Glomerular endothelial cell (primary cell): ENCODE measurements at regions not wholly inside any gene's neighbourhood (a gene's known extent, or its start where the extent isn't known, plus 50 kb on each side); places are given as distances from the start of the nearest gene placed in this dataset.
"Not testable (repeated sequence)": the region's sequence is repeated elsewhere in the genome, so short reads cannot be mapped to it uniquely, and the experiment has no call there.

ENCODE experiments used
- DNase-seq: peaks from one replicate; pipeline ENCODE4 v3.0.0-alpha.2; 2011; ENCODE audit warnings: low read depth, low spot score; ENCODE audit errors: extremely low read depth

DNA sequence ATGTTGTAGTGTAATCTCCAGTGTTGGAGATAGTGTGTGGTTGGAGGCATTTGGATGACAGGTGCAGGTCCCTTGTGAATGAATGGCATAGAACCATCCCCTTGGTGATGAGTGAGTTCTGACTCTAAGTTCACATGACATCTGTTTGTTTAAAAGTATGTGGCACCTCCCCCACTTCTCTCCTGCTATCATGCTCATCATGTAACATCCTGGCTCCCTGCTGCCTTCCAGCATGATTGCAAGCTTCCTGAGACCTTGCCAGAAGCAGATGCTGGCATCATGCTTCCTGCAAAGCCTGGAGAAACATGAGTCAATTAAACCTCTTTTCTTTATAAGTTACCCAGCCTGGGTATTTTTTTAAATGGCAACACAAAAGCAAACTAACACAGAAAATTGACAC, 499.0 kb upstream of the SEMA3D start:
- DNase-seq, result no peak

DNA sequence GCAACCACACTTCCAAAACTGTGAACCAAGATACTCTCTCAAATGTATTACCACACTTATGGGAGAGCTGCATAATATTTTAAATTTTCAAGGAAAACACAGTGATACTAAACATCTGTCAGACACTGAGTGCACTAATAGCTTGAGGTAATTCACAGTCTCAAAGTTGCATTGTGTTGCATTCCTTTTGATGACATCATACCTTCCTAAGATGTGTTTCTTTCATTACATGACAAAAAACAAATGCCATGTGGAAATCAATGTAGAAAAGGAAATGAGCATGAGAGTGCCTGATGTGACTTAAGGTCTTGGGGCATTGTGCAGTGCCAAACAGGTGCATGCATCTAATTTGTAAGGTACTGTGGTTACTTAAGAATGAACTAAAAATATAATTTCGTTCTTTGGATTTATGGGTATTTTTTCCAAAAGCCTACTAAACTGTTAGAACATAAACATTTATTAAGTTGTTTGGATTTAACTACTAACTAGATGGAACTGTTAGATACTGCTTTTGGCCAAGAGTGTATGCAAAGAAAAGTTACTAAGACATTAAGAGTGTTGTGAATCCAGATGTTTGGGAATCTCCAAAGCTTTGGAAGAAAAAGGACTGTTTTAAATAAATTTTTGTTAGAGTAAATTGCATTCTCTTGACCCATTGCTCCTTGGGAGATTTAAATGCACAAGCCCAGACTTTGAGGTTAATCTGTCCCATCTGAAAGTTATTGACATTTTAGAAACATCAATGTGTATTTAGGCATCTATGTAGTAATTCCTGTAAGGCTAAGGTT, 496.2 kb upstream of the SEMA3D start:
- DNase-seq, result no peak

DNA sequence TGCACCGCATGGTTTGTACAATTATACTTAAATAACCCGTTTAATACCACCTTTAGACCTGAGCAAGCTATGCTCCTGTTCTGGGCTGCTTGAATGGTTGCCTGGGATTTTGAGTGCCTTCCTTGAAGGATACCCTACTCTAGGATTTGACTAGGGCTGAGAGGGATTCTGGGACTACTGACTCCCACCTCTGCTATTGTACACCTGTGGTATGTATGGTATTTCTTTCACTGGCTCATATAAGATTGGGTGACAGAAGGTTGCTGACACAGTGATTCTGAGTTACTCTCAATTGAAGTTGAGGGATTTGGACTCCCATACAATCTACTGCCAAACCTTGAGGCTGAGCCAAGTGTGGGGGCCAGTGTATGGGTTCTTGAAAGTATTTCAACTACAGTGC, 494.4 kb upstream of the SEMA3D start:
- no peak for DNase-seq

DNA sequence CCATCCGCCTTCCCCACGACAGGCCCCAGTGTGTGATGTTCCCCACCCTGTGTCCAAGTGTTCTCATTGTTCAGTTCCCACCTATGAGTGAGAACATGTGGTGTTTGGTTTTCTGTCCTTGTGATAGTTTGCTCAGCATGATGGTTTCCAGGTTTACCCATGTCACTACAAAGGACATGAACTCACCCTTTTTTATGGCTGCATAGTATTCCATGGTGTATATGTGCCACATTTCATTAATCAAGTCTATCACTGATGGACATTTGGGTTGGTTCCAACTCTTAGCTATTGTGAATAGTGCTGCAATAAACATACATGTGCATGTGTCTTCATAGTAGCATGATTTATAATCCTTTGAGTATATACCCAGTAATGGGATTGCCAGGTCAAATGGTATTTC, 488.2 kb upstream of the SEMA3D start:
- DNase-seq, result not testable (repeated sequence)

DNA sequence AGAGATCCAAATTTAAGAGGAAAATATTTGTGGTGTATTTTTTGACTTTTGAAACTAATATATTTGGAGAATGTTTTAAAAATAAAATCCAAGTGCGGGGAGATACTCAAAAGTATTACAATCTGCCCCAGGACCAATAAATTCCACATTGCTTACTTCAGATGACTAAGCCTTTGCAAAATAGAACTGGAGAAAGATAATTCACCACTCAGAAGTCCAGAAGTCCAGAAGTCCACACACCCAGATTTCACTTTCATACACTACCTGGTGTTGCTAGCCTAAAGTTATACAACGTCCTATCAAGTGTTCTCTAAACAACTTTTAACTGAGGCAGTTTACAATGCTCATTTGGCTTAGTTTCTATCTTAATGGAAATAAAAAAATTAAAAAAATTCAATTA, 487.0 kb upstream of the SEMA3D start:
- no peak for DNase-seq

DNA sequence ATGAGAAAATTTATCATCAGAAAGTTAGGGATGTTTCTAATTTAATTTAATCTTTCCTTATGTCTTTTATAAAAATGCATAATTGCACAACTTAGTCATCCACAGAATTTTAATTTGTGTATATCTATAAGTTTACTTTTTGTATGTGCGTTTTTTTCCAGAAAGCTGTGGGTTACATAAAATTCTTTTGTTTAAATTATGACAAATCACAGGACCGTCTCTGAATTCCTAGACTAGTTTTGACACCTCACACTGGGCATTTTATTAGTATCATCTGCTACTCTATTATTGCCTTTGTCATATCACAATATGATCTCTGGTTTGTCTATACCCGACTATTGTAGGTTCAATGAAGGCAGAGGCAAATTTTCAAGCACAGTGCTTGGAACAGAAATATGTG, 482.4 kb upstream of the SEMA3D start:
- DNase-seq, result no peak

DNA sequence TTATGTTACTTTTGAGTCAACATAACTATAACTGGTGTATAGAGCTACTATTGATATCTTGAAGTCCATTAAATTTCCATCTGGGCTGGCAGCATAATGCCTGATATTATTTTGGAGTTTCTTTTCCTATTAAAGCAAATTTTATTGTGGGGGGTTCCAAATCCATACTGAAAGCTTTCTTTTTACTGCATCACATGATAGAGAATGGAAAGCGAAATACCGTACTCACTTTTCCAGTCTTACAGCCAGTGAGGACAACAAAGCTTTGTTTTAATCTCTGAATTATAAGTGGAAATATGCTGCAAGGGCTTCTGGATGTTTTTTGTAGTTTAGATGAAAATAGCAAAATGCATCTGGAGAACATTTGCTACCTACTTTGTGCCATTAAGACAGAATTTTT, 477.5 kb upstream of the SEMA3D start:
- DNase-seq, result no peak

DNA sequence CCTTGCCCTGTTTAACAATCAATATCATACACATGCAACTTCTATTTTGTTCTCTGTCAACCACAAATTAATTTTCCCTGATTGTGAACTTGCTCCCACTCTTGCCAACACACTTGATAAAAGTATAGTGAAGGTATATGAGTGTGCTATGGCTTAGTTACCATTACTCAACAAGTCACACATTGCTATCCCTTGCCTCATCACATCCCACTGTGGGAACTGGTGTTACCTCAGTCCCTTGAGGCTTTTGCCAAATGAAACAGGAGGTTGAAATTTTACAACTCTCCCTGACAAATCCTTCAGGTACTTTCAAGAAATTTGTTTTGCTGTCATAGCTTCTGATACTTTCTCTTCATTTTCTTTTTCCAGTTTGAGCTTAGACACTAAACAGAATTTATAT, 472.5 kb upstream of the SEMA3D start:
- DNase-seq, result no peak

DNA sequence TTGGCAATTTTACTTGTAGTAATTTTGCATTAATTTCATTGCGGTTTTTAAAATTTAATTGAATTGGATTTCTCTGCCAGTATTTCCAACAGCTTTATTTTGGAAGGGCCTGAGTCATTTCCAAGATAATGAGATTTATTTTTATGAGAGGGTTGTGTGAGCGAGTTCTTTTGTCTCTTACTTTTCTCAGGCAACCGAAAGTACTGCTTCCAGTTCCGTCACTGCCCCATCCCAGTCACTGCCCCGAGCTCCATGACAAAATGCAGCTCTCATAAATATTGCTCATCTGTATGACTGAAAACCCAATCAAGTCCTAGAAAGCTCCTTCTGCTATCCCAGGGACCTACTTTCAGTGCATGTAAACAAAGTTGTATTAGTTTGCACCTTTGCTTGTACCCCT, 468.4 kb upstream of the SEMA3D start:
- DNase-seq, result no peak

DNA sequence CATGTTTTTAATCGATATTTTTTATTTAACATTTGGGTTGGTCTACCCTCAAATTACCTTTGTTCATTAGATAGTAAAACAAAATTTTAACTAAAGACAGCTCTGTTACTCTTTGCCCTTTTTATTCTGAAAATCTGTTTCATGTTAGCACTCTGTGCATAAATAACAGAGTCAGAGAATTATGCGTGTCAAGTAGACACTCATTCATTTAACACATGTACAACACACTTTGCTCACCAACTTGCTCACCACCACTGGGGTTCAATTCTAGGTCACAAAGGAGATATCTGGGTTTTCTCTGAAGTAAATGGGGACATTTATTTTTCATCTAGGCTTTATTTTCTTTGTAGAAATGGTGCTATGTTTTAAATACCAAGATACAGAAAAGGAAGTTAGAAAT, 457.4 kb upstream of the SEMA3D start:
- DNase-seq, result no peak

DNA sequence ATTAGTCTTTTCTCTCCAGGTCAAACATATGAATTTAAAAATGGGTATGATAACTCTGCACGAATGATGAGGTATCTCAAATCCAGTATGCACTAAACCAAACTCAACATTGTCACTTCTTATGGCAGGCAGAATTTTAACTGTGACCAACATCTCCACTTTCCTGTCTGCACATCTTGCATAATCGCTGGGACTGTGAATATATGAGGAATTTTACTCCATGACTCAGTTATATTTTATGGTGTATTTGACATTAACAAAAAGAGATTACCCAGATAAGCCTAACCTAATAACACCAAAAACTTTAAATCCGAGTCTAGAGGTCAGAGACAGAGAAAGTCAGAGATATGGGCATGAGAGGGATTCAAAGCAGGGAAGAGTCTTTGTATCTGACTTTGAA, 454.5 kb upstream of the SEMA3D start:
- no peak for DNase-seq

DNA sequence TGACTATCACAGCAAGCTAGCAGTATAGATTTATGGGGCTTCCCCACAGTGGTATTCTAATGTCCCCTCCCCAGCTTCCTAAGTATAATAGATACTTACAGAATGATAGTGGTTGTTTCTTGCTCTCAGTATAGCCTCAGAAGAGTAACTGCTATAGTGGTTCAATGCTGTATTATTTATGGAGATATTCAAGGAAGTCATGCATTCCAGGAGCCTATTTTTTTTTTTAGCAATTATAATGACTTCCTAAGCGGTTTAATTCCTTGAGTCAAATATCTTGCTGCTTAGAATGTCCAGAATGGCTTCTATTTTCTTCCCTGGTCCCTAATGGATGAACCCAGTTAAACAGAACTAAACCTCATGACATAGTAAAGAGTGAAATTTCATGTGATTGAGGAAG, 451.5 kb upstream of the SEMA3D start:
- DNase-seq, result no peak

DNA sequence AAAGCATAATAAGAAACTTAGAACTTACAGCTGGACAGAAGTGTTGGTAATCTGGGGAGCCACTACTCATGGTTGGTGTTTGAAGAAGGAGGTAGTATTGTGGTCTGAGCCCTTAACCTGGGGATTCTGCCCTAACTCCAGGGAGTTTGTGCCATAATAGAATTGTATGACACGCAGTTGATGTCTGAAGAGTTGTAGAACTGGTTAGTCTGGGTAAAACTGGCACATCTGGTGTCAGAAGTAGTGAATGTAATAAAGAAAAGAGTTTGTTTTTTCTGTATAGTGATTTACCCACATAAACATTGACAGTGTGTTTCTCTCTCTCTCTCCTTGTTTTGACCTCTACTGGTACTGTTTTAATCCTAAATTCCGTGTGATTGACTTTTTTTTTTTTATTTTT, 448.1 kb upstream of the SEMA3D start:
- DNase-seq, result no peak

DNA sequence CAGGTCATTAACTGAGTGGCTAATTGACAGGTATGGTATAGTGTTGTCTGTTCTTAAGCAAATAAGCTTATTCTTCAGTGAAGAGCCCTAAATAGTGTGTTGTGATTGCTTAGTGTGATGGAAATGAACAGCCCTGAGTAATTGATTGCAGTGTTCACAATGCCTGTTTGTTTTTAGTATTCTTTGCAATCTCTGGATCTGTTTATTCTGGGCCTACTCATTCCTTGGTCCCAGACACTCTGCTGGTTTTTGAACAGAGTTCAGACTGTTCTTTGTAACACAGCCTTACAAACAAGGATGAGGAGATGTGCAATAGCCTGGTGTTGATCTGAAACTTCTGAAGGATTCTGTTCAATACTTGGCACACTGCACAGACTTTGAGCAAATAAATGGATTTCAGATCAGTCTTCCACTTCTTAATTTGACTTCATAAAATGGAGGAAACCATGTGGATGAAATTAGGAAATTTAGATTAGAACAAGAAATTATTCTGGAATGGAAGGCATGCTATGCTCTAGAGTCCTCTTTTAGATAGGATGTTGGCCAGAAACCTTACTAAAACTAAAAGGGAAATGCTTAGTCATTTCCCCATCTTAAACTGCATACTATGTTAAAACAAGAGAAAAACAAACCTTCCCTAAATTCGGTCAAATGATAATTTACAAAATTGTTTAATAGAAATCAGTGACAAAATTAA, 444.2 kb upstream of the SEMA3D start:
- DNase-seq, result peak; percentile 14

DNA sequence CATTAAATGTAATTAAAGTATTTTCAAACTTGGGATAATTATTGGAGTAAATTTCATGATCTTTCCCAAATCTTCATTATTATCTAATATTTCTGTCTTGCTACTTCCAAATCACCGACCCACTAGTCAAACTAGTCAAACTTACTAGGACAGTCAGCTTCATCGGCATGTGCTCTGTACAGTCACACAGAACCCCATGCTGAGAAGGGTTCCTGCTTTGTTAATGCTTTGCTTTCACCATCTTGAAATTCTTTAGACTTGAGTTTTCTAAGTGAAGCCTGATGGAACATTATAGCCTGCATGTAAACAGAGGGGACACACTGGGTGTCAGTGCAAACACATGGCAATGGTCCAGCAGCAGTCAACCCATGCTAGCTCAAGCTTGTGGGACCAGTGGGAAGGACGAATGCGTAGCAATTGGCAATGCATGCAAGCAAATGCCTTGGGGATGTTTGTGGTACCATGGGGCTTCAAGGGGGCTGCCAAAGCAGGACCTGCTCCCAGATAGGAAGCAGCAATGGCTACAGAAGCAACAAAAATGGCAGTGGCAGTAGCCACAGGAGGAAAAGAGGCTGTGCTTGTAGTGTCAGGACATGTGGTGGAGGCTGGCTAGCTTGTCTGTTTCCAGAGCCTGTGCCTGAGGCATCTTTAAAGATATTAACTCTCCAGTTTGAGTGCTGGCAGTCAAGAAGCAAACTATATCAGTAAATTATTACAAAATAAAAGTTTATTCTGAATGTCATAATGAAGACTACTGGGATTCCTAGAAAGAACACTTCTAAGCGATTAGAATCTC, 441.1 kb upstream of the SEMA3D start:
- no peak for DNase-seq

DNA sequence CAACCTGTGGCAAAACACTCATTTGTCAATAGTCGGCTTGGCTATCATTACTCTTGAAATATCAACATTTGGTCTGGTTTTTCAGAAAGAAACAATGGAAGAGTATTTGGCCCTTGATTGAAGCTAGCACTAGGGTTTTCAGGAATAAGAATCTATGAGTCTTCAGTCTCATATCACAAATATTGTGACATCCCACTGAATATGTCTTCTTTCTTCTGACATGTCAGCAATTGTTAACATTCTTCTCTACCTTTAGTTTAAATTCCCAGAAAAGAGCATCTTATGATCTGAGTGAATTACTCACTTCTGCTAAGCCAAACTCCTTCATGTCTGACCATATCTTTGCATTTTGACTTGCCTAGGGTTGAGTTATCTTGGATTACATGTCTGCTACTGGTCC, 435.2 kb upstream of the SEMA3D start:
- no peak for DNase-seq

DNA sequence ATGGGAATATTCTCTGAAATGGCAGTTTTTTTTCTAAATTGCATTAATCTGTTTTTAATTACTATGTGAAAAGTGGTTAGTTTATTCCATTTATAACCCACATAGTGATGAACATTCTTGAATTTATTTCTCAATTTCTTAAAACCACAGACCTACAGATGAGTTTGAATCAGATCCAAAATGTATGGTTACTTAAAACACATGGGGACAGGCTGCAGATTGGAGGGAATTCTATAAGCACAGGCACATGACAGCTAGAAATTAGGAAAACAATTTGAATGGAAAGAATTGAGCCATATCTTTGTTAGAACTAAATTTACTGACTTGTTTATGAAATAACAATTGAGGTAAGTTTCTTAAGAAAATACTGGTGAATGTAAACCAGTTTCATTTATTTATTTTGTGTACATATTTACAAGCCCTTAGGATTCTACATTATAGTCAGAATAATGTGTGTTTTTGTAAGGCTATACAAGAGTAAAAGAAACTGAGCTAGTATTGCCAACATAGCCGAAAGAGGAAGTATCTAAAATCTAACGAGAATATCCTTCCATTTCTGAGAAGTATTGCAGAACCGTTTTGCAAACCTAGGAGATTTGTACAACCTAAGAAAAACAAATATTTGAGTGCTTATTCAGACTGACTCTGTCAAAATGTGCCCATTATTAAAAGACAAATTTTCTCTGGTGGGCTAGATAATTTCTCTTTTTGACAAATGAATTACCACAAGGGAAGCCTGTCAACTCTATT, 434.3 kb upstream of the SEMA3D start:
- no peak for DNase-seq

DNA sequence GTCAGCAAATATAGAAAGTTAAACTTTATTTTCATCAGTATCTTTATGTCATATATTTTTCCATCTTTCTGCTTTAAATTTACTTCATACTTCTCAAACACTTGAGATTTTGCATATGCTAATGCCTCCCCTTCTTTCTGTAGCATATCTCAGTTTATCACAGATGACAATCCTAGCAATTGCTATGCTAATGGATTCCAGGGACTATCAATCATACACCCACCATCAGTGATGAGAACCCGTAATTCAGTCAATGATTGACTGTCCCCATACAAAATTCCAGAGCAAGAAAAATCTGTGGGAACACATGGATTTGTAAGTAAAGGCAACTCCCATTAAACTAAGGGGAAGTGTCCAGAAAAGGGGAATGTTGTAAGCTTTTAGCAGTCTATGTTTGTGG, 432.4 kb upstream of the SEMA3D start:
- DNase-seq, result no peak

DNA sequence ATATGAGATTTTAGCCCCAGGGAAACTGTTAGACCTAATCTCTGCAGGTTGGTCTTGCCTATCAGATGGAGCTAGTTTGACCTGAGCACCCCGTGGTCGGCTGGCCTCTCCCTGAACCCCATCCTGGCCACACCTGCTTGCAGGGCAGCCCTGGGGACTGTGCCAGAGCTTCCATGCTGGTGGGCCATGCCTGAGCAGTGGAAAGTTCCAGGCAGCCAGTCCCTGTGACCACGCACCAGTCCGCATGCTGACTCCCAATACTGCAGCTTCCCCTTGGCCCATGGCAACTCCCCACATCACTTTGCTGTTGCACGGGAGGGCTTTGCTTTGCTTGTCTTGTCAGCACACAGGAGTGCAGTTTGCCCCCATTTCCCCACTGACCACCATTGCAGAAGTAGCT, 427.8 kb upstream of the SEMA3D start:
- DNase-seq, result no peak

DNA sequence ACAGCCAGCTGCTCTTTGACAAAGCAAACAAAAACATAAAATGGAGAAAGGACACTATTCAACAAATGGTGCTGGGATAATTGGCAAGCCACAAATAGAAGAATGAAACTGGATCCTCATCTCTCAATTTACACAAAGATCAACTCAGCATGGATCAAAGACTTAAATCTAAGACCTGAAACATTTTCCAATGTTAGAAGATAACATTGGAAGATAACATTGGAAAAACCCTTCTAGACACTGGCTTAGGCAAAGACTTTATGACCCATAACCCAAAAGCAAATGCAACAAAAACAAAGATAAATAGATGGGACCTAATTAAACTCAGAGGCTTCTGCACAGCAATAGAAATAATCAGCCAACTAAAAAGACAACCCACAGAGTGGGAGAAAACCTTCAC, 425.7 kb upstream of the SEMA3D start:
- DNase-seq, result no peak

DNA sequence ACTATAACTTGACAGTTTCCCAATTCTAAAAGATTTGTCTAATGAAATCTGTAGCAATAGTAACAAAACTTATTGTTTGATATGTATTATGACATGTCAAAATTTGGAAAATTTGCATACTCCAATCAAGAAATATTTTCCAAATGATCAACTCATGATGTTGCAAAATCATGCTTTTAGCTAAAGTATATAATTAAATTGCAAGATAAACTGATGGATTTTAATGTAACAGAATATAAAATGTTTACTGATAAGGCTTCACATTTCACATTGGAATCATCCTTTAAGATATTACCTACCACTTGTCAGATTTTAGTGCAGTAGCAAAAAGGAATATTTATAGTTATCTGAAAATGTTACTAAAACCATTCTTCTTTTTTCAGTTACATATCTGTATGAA, 421.9 kb upstream of the SEMA3D start:
- DNase-seq, result no peak
